HepG2 (cell line): ENCODE measurements at regions not wholly inside any gene's neighbourhood (a gene's known extent, or its start where the extent isn't known, plus 50 kb on each side); places are given as distances from the start of the nearest gene placed in this dataset.

Source experiments
- ARHGAP35 ChIP-seq: sonication (generic); formaldehyde crosslinking; IDR thresholded peaks from 2 replicates; pipeline ENCODE4 v1.9.0; 2022; ENCODE audit warnings: mild to moderate bottlenecking, inconsistent platforms, moderate library complexity, missing genetic modification reagents, borderline replicate concordance
- ERF ChIP-seq: IDR thresholded peaks from 2 replicates; pipeline ENCODE4 v1.6.1; 2018; ENCODE audit warnings: missing biosample characterization, missing genetic modification reagents
- HDAC2 ChIP-seq: sonication (generic); formaldehyde crosslinking; IDR thresholded peaks from 2 replicates; pipeline ENCODE4 v1.4.0; 2020; ENCODE audit warnings: missing genetic modification reagents
- SP1 ChIP-seq, 2 experiments: fragments of 450-650 bp in 1 of 2; sonication (generic) in 1 of 2; formaldehyde crosslinking in 1 of 2; IDR thresholded peaks; 2 replicates each; pipeline versions ENCODE4 v1.4.0 to v1.6.1; 2016 to 2020; ENCODE audit warnings: missing genetic modification reagents in 1 of 2
- ZNF460 ChIP-seq: sonication (generic); formaldehyde crosslinking; IDR thresholded peaks from 2 replicates; pipeline ENCODE4 v1.5.1; 2020; ENCODE audit warnings: missing genetic modification reagents, mild to moderate bottlenecking, borderline replicate concordance
- TF ChIP-seq, protein P1 (sequence below): sonication (generic); formaldehyde crosslinking; IDR thresholded peaks from 2 replicates; pipeline ENCODE4 v1.4.0; 2020; ENCODE audit warnings: missing genetic modification reagents
- TF ChIP-seq, protein P2 (sequence below): sonication (generic); formaldehyde crosslinking; IDR thresholded peaks from 2 replicates; pipeline ENCODE4 v1.9.0; 2022; ENCODE audit warnings: missing genetic modification reagents, mild to moderate bottlenecking, borderline replicate concordance

DNA sequence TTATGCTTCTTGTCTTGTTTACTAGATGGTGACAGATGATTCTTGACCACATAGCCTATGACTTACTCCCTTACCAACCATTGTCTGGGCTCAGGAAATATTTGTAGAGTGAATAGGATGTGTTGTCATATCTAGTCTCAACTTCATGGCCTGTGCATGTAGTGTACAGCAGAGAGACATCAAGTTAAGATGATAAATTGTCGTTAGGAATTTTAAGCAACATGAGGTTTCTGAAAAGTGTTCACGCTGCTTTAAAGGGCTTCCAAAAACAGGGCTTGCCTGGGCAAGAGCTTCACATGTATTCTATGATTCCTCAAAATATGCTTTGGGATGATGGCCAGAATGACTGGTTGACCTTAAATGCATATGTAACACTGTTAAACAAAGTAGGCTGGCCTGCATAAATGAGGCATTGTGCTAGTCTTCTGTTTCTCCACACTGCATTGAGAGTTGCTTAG is 424.0 kb downstream of the RND3 start:
- TF ChIP-seq, protein P1, sequence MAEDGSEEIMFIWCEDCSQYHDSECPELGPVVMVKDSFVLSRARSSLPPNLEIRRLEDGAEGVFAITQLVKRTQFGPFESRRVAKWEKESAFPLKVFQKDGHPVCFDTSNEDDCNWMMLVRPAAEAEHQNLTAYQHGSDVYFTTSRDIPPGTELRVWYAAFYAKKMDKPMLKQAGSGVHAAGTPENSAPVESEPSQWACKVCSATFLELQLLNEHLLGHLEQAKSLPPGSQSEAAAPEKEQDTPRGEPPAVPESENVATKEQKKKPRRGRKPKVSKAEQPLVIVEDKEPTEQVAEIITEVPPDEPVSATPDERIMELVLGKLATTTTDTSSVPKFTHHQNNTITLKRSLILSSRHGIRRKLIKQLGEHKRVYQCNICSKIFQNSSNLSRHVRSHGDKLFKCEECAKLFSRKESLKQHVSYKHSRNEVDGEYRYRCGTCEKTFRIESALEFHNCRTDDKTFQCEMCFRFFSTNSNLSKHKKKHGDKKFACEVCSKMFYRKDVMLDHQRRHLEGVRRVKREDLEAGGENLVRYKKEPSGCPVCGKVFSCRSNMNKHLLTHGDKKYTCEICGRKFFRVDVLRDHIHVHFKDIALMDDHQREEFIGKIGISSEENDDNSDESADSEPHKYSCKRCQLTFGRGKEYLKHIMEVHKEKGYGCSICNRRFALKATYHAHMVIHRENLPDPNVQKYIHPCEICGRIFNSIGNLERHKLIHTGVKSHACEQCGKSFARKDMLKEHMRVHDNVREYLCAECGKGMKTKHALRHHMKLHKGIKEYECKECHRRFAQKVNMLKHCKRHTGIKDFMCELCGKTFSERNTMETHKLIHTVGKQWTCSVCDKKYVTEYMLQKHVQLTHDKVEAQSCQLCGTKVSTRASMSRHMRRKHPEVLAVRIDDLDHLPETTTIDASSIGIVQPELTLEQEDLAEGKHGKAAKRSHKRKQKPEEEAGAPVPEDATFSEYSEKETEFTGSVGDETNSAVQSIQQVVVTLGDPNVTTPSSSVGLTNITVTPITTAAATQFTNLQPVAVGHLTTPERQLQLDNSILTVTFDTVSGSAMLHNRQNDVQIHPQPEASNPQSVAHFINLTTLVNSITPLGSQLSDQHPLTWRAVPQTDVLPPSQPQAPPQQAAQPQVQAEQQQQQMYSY (CRISPR knock-in tag), result no peak
- TF ChIP-seq, protein P2, sequence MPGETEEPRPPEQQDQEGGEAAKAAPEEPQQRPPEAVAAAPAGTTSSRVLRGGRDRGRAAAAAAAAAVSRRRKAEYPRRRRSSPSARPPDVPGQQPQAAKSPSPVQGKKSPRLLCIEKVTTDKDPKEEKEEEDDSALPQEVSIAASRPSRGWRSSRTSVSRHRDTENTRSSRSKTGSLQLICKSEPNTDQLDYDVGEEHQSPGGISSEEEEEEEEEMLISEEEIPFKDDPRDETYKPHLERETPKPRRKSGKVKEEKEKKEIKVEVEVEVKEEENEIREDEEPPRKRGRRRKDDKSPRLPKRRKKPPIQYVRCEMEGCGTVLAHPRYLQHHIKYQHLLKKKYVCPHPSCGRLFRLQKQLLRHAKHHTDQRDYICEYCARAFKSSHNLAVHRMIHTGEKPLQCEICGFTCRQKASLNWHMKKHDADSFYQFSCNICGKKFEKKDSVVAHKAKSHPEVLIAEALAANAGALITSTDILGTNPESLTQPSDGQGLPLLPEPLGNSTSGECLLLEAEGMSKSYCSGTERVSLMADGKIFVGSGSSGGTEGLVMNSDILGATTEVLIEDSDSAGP (CRISPR knock-in tag), result no peak
- TF ChIP-seq SP1 (IDR thresholded peaks at IDR 0.05), result no peak
- TF ChIP-seq SP1 (CRISPR knock-in tag; IDR thresholded peaks at IDR 0.05), result no peak
- no peak for TF ChIP-seq ARHGAP35 (CRISPR knock-in tag)
- no peak for TF ChIP-seq HDAC2 (CRISPR knock-in tag)
- no peak for TF ChIP-seq ZNF460
- TF ChIP-seq ERF (CRISPR knock-in tag), result no peak
